ENCODE measurements at regions not wholly inside any gene's neighbourhood (a gene's known extent, or its start where the extent isn't known, plus 50 kb on each side); places are given as distances from the start of the nearest gene placed in this dataset.

DNA sequence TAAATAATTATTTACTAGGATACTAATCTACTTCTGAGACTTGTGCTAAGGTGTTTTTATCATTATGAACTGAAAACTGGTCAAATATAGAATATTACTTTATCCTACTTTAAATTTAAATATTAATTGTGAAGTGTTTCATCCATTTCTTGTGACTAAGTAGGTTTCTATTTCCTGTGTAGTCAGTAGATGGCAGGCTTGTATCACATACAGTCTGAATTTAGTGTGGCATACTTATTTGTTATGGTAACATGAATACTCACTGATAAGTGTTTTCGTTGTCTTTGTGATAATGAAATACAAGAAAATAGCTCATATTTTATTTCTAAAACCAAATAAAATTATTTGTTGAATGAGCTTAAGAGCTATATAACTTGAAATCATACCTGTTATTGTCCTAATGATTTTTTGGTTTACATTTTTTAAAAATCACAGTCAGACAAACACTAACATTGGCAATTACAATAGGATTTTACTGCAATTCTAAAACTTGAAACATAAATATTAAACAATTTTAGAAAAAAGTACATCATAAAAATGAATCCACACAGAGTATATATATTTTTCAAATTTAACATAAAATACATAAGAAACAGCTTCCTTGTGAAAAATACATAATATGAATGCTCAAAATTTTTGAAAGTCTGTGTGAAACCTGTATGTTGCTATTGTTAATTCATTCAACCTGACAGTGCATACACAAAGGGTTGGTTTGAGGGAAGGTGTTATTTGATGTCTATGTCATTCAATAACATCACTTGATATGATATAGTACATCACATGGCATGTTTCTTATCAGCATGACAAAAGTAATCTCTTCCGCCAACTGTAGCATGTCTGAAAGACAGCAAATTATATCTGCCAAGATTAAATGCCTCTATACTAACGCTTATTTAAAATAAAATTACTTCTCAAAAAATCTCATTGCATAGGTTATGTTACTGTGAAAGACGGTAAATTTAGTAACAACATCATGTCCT lies 904.8 kb upstream of the PCDH20 start:
- DNase-seq (ENCODE audit: low read depth): peak; percentile 17

DNA sequence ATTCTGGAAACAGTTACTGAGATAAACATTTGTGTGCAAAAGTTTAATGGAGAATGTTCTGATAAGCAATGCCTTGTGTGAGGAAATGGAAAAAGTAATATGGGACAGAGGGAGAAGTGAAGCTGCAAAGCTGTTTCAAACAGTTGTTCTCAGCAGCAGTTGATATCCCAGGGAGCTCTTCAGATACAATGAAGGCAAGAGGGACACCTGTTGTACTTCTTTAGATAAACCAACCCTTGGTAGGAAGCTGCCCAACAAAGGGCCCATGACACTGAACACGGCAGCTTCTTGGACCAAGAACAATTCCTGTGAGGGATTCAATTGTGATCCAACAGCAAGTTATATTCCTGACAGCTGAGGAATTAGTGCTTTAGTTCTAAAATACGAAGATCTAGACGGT lies 894.3 kb upstream of the PCDH20 start:
- no peak for DNase-seq (ENCODE audit: low read depth)

DNA sequence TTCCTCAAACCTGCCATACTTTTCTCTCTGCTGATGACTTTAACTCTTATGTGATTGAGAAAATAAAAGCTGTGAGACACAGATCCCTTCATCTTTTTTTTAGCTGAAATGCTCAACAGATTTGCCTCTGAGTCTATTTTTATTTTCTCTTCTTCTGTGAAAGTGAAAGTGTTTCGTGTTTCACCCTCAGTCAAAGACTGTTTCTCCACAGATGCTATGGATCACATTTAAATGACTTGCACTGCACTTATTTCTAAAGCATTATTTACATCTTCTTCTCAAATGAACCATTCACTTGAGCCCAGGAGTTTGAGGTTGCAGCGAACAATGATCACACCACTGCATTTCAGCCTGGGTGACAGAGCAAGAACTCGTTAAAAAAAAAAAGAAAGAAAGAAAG lies 890.1 kb upstream of the PCDH20 start:
- no peak for DNase-seq (ENCODE audit: low read depth)

DNA sequence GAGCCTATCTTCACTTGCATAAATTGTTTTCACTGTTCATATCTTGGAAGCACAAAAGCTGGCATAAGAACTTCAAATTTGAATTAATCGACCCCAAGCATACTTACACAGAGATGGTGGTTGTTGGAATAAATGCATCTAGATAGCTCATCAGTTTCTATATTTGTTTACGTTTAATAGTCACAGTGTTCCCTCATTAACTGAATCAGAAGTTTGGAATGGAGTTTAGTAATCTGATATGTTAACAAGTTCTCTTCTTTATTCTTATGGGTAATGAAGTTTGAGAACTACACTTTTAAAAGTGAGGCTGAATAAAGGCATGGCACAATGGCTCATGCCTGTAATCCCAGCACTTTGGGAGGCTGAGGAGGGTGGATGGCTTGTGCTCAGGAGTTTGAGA lies 886.7 kb upstream of the PCDH20 start:
- no peak for DNase-seq (ENCODE audit: low read depth)

DNA sequence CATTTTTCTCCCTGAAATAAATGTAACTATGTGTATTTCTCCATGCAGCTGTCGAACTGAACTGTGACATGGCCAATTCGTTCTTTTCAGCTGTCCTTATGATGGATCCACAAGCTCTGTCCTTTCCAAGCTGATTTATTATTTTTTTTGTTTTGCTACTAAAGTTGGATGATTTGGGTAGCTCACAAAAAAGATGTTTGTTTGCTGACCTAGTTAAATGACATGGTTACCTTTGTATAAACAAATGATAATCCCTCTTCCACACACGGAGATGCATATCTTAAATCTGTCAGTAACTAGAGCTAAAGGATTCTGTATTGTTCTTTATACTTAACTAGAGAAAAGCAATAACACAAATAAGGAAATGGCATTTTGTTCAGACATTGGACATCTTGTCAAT lies 884.3 kb upstream of the PCDH20 start:
- DNase-seq (ENCODE audit: low read depth): no peak

DNA sequence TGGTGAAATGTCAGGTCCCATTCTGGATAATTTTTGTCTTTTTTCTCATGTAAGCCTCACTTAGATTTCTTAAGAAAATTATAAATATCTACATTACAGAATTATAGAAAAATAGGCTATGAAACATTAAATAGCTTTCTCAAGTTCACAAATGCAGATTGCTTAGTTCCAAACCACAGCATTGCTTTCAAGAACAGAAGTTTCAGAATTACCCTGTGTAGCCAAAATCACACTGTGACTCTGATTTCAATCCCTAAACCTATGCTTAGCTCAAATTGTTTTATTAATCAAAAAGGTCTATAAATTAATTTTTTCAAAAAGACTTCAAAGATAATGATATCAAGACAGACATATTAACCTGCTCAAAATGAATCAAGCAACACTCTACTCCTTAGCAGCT lies 881.2 kb upstream of the PCDH20 start:
- no peak for DNase-seq (ENCODE audit: low read depth)

DNA sequence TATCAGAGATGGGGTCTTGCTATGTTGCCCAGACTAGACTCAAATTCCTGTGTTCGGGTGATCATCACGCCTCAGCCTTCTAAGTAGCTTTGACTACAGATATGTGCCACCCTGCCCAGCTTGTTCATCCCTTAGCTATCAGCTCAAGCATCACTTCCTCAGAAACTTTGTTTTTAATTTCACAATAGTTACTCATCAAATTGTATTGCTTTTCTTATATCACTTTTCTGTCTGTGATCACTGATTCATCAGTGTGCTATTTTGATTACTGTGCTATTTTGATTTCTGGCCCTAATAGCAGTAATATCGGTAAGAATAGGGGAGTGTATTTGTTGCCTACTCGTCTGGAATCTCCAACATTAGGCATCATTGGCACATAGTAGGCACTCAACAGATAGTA lies 878.6 kb upstream of the PCDH20 start:
- DNase-seq (ENCODE audit: low read depth): no peak

DNA sequence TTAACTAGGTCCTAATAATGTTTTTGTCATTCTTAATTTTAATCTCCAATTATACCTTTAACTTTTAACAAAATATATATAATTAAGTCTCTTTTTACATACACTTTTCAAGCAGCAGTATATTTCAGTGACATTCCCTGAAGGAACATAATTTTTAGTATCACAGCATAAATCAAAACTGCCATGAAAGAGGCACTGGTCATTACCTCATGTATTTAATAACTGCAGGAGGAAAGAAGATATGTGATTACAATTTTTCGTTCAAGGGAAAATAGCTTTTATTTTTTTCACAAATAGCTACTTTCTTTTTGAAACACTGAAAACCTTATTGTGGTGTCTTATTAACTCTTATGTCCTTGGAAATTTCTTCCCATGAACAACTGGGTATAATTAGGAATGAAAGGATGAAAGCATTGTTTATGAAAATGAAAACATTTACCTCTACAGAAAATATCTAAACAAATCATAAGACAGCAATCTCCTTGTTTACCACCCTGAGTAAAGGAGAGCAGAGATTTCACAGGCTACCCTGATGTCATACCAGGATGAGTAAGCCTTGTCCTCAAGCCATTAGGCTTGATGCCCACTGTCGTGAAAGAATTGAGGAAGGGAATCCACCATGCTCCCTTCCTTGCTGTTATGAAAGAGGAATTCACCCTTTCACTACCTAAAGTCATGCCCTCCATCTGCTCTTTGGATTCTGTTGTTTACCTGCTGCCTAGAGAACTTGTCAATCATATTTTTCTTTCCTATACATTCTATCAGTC lies 877.2 kb upstream of the PCDH20 start:
- DNase-seq (ENCODE audit: low read depth): no peak

DNA sequence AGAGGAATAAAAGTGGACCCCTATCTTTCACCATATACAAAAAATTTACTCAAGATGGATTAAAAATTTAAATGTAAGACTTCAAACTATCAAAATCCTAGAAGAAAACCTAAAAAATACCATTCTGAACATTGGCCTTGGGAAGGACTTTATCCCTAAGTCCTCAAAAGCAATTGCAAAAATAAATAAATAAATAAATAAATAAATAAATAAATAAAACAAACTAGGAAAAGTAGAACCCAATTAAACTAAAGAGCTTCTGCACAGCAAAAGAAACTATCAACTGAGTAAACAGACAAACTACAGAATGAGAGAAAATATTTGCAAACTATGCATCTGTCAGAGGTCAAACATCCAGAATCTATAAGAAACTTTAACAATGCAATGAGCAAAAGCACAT lies 874.9 kb upstream of the PCDH20 start:
- no peak for DNase-seq (ENCODE audit: low read depth)

DNA sequence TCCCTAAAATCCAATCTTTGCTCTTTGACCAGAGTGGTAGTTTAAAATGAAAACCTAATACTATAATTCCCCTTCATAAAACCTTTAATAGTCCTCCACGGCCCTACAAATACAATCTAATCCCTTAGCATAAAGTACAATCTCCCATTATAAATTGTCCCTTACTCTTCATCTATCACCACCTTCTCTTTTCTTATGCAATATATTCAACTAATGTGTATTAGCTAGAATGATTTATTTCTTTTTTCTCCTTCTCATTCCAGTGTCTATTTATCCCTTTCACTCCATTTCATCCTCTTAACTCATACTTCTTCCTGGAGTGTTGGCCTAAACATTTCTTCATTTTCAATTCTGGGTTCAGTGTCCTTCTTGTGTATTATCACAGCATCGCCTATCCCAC lies 872.1 kb upstream of the PCDH20 start:
- no peak for DNase-seq (ENCODE audit: low read depth)

DNA sequence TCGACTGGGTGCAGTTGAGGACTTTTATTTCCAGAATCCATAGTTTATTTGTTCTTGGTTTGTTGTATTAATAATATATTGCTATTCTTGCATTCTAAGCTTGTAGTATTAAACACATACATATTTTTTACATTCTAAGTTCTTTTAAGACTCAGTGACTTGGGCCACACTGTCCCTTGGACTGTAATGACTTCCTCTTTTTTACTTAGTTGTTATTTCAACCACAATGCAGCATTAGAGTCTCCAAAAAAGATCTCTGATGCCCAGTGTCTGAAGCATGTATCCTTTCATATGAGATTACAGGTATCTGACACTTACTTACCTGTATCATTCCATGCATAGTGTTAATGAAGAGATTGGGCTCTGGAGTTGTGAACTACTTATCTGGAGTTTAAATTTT lies 864.9 kb upstream of the PCDH20 start:
- DNase-seq (ENCODE audit: low read depth): no peak

DNA sequence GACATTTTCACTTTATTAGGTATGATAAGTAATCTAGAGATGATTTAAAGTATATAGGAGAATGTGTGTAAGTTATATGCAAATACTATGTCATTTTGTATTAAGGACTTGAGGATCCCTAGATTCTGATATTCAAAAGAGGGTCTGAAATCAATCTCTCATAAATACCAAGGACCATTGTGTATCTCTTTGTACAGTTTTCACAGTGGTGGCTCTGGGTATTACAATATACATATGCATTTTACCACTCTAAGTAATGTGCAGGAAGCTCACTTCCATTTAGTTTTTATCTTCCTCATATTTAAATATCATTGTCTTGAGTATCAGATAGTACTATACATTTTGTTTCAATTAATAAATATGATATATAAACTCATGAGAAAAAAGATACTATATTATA lies 862.6 kb upstream of the PCDH20 start:
- DNase-seq (ENCODE audit: low read depth): no peak

DNA sequence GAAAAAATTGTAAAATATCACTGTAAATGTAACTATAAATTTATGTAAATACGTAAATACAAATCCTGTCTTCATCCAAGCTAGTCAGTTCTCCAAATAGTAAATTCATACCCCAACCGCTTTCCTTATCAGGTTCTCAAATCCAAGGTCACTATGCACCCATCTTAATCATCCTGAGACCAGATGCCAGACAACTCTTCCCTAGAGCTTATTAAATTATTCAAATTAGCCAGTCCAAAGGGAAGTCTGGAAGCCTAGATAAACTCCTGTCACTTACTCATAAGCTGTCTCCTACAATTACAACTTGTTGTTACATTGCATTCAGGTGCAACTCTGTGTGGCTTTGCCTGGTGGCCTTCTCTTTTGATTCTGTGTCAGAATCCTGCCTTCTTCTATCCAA lies 836.1 kb upstream of the PCDH20 start:
- no peak for DNase-seq (ENCODE audit: low read depth)

DNA sequence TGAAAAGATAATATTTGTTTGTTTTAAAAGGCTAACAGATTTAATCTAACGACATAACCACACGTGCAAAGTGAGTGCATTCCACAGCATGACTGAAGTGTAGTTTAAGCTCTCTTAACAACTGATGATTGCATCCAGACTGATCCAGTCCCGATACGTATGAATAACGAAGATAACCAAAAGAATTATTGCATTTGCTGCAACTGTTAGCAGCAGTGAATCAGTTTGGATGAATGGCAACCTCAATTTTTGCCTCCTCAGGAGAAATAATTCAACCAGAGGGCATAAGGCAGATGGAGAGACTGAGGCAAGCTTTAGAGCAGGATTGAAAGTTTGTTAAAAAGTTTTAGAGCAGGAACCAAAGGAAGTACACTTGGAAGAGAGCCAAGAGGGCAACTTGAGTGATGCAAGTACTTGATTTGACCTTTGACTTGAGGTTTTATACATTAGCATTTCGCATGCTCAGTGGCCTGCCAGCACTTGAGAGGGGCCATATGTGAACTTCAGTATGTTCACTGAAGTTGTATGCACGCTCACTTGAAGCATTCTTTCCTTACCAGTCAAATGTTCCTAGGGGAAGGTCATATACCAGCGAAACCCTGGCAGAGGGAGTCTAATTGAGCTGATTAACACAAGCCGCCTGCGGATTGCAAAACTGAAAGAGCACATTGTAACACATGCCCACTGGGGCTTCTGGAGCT lies 835.0 kb upstream of the PCDH20 start:
- DNase-seq (ENCODE audit: low read depth): no peak

DNA sequence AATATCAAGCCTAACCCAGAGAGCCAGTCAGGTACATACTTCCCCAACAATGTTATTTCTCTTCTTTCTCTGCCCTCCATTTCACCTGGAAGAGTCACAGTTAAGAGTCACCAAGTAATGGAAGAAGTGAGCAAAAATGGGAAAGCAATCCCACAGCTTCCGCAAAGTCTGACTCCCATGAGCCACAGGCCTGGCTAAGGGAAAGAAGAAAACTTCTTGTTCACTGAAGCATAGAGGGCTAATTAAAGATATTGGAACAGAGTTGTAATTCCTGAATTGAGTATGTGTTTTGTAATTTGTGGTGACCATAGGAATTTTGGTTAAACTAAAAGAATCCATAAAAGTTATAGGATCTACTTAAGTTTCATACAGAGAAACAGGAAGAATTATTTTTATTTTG lies 830.9 kb upstream of the PCDH20 start:
- no peak for DNase-seq (ENCODE audit: low read depth)

DNA sequence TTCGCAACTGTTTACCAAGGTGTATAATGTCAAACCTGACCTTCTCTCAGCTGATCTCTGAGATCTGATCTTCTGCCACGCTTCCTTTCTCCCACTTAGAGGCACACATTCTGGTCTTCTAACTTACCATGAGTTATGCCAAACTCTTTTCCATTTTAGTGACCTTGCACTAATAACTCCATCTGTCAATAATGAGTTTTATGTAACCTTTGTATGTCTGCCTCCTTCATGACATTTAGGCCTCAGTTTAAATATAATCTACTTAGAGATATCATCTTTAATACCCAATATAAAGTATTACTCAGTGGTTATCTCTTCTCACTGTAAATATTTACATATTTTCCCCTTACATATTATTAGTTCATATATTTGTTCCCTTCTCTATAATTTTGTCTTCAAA lies 827.5 kb upstream of the PCDH20 start:
- DNase-seq (ENCODE audit: low read depth): no peak

DNA sequence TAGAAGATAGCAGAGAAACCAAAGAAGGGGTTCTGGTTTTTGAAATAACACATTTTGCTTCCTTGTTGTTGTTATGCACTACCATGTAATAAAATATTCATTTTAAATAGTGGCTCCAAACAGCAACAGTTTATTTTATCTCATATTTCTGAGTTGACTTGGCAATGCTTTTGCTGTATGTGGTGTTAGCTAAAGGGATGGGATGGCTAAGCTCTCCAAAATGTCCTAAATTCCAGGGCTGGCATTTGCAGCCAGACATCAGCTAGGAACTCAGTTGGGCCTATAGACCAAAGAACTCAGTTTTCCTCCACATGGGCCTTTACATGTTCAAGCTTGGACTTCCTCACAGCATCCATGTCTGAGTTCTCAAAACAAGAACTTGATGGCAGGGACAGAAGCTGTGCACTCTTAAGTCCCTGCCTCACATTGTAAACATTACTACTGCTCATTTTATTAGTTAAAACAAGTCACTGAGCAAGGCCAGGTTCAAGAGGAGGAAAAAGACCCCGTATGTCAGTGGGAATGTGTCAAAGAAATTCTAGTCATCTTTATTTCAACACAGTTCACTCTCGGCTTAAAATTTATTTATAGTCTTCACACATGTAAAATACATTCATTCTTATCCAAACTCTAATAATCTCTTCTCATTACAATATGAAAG lies 819.3 kb upstream of the PCDH20 start:
- no peak for DNase-seq (ENCODE audit: low read depth)

DNA sequence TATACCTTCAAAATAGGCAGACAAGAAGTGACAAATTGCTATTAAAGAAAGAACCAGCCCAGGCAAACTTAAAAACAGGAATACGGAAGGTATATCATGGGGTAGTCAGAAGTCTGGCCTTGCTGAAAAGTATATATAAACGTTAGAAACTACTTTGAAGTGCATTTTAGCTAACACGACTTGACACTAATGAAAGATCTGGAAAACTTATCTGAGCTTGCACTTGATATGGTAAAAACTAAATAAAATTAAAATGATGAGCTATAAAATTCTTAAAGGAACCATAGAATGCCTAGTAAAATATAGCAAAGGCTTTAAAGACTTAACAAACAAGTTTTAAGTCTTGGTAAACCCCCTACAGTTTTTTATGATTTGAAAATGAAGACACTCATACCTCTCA lies 795.3 kb upstream of the PCDH20 start:
- DNase-seq (ENCODE audit: low read depth): no peak

DNA sequence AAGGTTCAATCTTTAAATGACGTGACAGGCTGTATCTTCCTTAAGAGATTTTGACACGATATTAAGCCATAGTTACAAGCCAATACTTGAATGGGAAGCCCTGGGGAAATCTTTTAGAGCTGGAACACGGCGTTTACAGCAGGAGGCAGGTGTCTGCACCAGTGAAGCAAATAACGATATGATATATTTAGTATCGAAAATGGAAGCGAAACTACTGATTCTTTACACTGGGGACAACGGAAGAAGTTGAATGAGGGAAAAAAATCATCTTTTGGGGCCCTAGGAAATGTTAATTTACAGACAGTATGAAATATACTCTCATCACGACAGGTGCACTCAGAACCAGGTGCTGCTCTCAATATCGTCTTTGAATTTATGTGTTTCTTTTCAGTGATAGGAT lies 793.9 kb upstream of the PCDH20 start:
- DNase-seq (ENCODE audit: low read depth): no peak

DNA sequence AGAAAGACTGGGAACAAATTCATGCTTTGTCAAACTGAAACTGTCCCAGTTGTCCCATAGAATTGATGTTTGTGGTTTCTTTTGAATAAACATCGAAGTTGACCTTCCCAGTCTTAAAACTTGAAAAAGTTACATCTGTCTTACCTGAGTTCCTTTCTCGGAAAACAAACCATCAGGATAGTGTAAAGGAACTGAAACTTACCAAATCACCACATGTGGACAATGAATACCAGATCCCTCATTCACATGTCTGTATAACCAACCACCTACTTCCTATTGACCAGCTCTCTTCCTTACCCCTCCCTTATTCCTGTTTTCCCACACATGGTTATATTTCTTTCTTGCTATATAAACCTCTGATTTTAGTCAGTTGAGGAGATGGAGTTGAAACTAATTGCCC lies 791.7 kb upstream of the PCDH20 start:
- no peak for DNase-seq (ENCODE audit: low read depth)

DNA sequence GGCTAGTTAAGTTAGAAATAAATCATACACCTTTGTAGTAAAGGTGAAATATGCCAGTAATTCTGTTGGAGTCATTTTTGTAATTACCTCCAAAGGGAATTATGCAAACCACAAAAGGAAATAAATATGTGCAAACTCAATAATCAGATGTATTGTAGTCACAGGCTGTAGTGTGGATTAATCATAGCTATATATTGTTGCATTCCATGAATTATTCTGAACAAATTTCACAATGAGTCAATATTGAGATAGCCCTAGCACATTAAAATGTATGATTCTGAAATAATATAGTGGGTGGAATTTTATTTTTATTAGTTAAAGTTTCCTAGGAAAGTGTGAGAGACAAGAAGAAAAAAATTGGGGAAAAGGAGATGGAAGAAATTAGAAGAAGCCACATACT lies 790.5 kb upstream of the PCDH20 start:
- DNase-seq (ENCODE audit: low read depth): no peak

DNA sequence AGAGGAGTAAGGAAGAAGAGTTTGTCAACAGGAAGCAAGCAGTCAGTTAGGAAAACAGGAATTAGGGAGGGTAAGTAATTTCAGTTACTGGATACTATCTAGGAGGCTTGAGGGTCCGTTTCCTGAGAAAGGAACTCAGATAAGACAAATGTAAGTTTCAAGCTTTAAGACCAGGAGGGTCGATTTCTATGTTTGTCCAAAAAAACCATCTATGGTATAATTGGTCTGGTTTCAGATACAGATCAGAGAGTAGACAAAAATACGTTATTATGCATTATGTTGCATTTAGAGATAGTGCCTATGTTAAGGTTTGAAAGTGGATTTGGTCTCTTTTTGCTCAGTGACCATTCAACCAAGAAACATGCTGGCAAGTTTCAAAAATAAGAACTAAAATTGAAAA lies 789.6 kb upstream of the PCDH20 start:
- DNase-seq (ENCODE audit: low read depth): no peak
